ENCODE measurements at regions not wholly inside any gene's neighbourhood (a gene's known extent, or its start where the extent isn't known, plus 50 kb on each side); places are given as distances from the start of the nearest gene placed in this dataset.

DNA sequence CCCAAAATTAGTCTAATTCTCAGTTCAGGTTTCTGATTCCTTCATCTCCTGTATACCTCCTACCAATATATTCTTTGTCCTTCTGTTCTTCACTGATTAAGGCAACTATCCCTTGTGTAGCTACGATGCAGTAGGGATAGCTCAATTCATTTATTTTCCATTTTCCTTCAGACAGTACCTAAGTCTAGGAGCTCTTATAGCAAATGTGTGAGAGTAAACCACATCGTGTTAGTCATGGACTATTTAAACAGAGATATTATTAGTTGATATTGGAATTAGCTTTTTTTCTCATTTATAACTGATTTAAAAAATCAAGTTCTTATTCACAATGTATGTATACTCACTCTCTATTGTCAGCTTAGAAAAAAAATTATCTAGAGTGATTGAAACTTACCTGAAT, 900.0 kb downstream of the JRKL start:
- TF ChIP-seq, protein P1, sequence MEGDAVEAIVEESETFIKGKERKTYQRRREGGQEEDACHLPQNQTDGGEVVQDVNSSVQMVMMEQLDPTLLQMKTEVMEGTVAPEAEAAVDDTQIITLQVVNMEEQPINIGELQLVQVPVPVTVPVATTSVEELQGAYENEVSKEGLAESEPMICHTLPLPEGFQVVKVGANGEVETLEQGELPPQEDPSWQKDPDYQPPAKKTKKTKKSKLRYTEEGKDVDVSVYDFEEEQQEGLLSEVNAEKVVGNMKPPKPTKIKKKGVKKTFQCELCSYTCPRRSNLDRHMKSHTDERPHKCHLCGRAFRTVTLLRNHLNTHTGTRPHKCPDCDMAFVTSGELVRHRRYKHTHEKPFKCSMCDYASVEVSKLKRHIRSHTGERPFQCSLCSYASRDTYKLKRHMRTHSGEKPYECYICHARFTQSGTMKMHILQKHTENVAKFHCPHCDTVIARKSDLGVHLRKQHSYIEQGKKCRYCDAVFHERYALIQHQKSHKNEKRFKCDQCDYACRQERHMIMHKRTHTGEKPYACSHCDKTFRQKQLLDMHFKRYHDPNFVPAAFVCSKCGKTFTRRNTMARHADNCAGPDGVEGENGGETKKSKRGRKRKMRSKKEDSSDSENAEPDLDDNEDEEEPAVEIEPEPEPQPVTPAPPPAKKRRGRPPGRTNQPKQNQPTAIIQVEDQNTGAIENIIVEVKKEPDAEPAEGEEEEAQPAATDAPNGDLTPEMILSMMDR (IDR thresholded peaks at IDR 0.05) = no peak
- TF ChIP-seq EZH2 (IDR thresholded peaks at IDR 0.05; ENCODE audit: borderline replicate concordance, insufficient read depth, low read depth, low read length, poor library complexity, severe bottlenecking) = no peak
